Mesothelial cell of epicardium (in vitro differentiated cells): ENCODE measurements at regions not wholly inside any gene's neighbourhood (a gene's known extent, or its start where the extent isn't known, plus 50 kb on each side); places are given as distances from the start of the nearest gene placed in this dataset.

Experiments used
- DNase-seq, 2 experiments: peaks; one replicate each; pipeline ENCODE4 v3.0.0; 2021; ENCODE audit warnings: low spot score in 2 of 2; ENCODE audit not compliant: unreplicated experiment in 2 of 2
- H3K27ac Mint-ChIP-seq: 2 replicates; pipeline ENCODE4 v1.8.0; 2021; ENCODE audit warnings: mixed read lengths
- H3K27me3 Mint-ChIP-seq: 2 replicates; pipeline ENCODE4 v1.8.0; 2021; ENCODE audit warnings: low read depth, mixed read lengths
- H3K36me3 Mint-ChIP-seq: 2 replicates; pipeline ENCODE4 v1.8.0; 2021; ENCODE audit warnings: mixed read lengths
- H3K4me1 Mint-ChIP-seq: 2 replicates; pipeline ENCODE4 v1.8.0; 2021; ENCODE audit warnings: mixed read lengths
- H3K4me3 Mint-ChIP-seq: 2 replicates; pipeline ENCODE4 v1.8.0; 2021; ENCODE audit warnings: mild to moderate bottlenecking, moderate library complexity, mixed read lengths
- H3K9me3 Mint-ChIP-seq: 2 replicates; pipeline ENCODE4 v1.8.0; 2021; ENCODE audit warnings: mixed read lengths
- CTCF ChIP-seq: fragments of 200-600 bp; sonication (generic); IDR thresholded peaks from one replicate; pipeline ENCODE4 v1.5.0; 2021; ENCODE audit warnings: antibody characterized with exemption; ENCODE audit not compliant: unreplicated experiment

- Mint-ChIP-seq H3K36me3 (no peaks in the 10 kb centered on the region), H3K27me3 (no peaks in the 10 kb centered on the region), H3K27ac (no peak overlapping the region), H3K4me1 (no peaks in the 10 kb centered on the region), H3K4me3 (no peak overlapping the region), H3K9me3 (peaks cover 8% of the 10 kb centered on the region)
- no peak for DNase-seq
- no peak for TF ChIP-seq CTCF
These were observed 1519.7 kb upstream of the TENM4 start for GRCh38 chr11:80960381-80961029.

DNA sequence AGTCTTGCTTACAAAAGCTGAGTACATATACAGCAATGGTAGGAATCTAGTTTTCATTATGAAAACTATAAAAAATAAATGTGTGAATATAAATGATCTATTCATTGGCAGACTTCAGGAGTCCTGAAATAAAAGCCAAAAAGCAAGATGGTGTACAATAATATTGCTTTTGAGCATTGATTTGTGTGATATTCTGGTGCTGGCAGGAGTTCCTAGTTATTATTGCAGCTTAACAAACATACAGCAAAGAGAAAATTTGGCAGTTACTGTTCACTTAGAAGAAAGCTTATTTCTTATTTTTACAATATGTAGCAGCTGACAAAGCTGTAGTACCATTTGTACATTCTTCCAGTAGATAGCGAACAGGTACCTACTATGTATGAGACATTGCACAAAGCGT lies 1518.9 kb upstream of the TENM4 start:
- Mint-ChIP-seq H3K36me3 (no peaks in the 10 kb centered on the region), H3K4me1 (no peaks in the 10 kb centered on the region), H3K27ac (no peak overlapping the region), H3K27me3 (no peaks in the 10 kb centered on the region), H3K9me3 (peaks cover 8% of the 10 kb centered on the region), H3K4me3 (no peak overlapping the region)
- no peak for TF ChIP-seq CTCF
- DNase-seq: no peak

DNA sequence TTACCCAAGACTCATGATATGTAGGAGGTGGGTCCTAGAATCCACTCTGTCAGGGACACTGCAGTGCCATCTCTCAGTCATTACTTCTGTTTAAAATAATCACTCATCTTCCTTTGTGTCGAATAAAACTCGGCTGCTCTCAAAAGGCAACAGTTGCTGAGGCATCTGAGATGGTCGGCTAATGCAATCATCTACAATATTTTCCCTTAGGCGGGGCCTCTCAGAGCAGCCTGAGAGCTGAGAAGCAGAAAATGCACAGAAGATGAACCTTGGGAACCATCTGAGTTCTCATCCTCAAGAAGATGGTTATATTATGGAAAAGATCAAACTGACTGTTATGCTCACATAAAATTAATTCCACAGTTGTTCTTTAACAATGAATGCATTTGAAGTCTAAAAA lies 1518.2 kb upstream of the TENM4 start:
- Mint-ChIP-seq H3K4me3 (no peak overlapping the region), H3K9me3 (peaks cover 8% of the 10 kb centered on the region), H3K27ac (no peak overlapping the region), H3K4me1 (no peaks in the 10 kb centered on the region), H3K27me3 (no peaks in the 10 kb centered on the region), H3K36me3 (no peaks in the 10 kb centered on the region)
- DNase-seq: no peak
- TF ChIP-seq CTCF: no peak

GRCh38 chr11:80958361-80958760 lies 1517.5 kb upstream of the TENM4 start:
- H3K27me3 Mint-ChIP-seq: no peaks in the 10 kb centered on the region
- no peaks in the 10 kb centered on the region for H3K4me1 Mint-ChIP-seq
- peaks cover 8% of the 10 kb centered on the region for H3K9me3 Mint-ChIP-seq
- H3K4me3 Mint-ChIP-seq: no peak overlapping the region
- no peak for DNase-seq
- H3K36me3 Mint-ChIP-seq: no peaks in the 10 kb centered on the region
- no peak for TF ChIP-seq CTCF
- no peak overlapping the region for H3K27ac Mint-ChIP-seq

DNA sequence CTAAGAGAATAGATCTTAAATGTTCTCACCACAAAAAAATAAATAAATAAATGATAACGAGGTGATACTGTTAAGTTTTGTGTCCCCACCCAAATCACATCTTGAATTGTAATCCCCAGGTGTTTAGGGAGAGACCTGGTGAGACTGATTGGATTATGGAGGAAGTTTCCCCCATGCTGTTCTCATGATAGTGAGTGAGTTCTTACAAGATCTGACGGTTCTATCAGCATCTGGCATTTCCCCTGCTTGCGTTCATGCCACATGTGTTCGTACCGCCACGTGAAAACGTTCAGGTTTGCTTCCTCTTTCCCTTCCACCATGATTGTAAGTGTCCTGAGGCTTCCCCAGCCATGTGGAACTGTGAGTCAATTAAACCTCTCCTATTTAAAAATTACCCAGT lies 1514.8 kb upstream of the TENM4 start:
- H3K4me3 Mint-ChIP-seq: no peak overlapping the region
- no peaks in the 10 kb centered on the region for H3K27me3 Mint-ChIP-seq
- DNase-seq: no peak
- H3K36me3 Mint-ChIP-seq: peaks cover 6% of the 10 kb centered on the region
- H3K9me3 Mint-ChIP-seq: peaks cover 18% of the 10 kb centered on the region
- no peak for TF ChIP-seq CTCF
- H3K27ac Mint-ChIP-seq: no peak overlapping the region
- no peaks in the 10 kb centered on the region for H3K4me1 Mint-ChIP-seq

DNA sequence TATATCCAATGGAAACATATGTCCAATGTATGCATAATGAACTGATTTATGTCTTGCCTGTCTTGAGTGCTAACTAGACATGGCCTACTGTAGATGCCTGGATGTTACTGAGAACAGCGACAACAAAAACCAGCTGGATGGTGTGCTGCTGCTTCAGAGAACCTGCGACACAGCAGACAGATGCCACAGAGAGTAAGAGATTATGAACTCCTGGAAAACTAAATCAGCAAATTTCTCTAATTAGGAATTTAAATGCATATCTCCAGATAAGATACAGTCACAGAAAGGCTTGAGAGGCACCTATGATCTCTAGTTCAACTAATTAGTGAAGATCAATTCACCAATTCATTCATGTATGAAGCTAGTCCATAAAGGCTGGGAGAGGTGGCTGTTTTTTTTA lies 1508.0 kb upstream of the TENM4 start:
- Mint-ChIP-seq H3K4me3 (no peak overlapping the region), H3K27ac (no peak overlapping the region), H3K9me3 (peaks cover 36% of the 10 kb centered on the region)

More for the DNA sequence above, 1508.0 kb upstream of the TENM4 start:
- Mint-ChIP-seq H3K36me3 (peaks cover 19% of the 10 kb centered on the region), H3K4me1 (no peaks in the 10 kb centered on the region), H3K27me3 (no peaks in the 10 kb centered on the region)
- no peak for TF ChIP-seq CTCF
- DNase-seq: no peak
